ENCODE measurements at regions not wholly inside any gene's neighbourhood (a gene's known extent, or its start where the extent isn't known, plus 50 kb on each side); places are given as distances from the start of the nearest gene placed in this dataset.

GRCh38 chr19:28414748-28415147 is 798.2 kb downstream of the UQCRFS1 start:
- Histone ChIP-seq H3K4me2 (ENCODE audit: control insufficient read depth, insufficient read depth) (no peak overlapping the region), H3K27ac (ENCODE audit: control insufficient read depth, insufficient read depth) (no peak overlapping the region), H3K36me3 (ENCODE audit: control insufficient read depth in 2 of 2, insufficient read depth in 2 of 2, low read length in 1 of 2) (no peaks in the 10 kb centered on the region), H2AFZ (ENCODE audit: control insufficient read depth, low read depth, low read length) (no peak overlapping the region), H3K9me3 (replicated peaks; ENCODE audit: control insufficient read depth, insufficient read depth, low read length) (no peaks in the 10 kb centered on the region; the same call in 2 of the 3 replicates), H3K27me3 (replicated peaks in 1 of 2; ENCODE audit: control insufficient read depth in 2 of 2, insufficient read depth in 2 of 2, low read length in 1 of 2) (no peaks in the 10 kb centered on the region), H3K9ac (ENCODE audit: control insufficient read depth, insufficient read depth, low read length) (no peak overlapping the region), H4K20me1 (ENCODE audit: control insufficient read depth, insufficient read depth) (no peaks in the 10 kb centered on the region), H3K79me2 (ENCODE audit: control insufficient read depth, insufficient read depth, low read length) (no peaks in the 10 kb centered on the region), H3K4me3 (no peak overlapping the region), H3K4me1 (ENCODE audit: control insufficient read depth, insufficient read depth, low read length) (no peaks in the 10 kb centered on the region)
- TF ChIP-seq USF2 (IDR thresholded peaks at IDR 0.05; ENCODE audit: borderline replicate concordance, low read depth, low read length) (no peak), WRNIP1 (IDR thresholded peaks at IDR 0.05; ENCODE audit: borderline replicate concordance, low read depth, low read length) (no peak), MYB (IDR thresholded peaks at IDR 0.05; ENCODE audit: borderline replicate concordance, low read depth, low read length) (no peak), RELA (IDR thresholded peaks at IDR 0.05; ENCODE audit: borderline replicate concordance, partially characterized antibody) (no peak), HSF1 (IDR thresholded peaks at IDR 0.05; ENCODE audit: low read depth, low read length) (no peak), BHLHE40 (IDR thresholded peaks at IDR 0.05; ENCODE audit: borderline replicate concordance in 1 of 2, low read depth in 2 of 2, low read length in 1 of 2) (no peak), REST (IDR thresholded peaks at IDR 0.05; ENCODE audit: low read depth, low read length) (no peak), IRF4 (IDR thresholded peaks at IDR 0.05; ENCODE audit: low read depth, low read length) (no peak), E2F4 (IDR thresholded peaks at IDR 0.05; ENCODE audit: low read depth, low read length) (no peak), ZBTB33 (IDR thresholded peaks at IDR 0.05) (no peak), JUNB (IDR thresholded peaks at IDR 0.05) (no peak), SIX5 (IDR thresholded peaks at IDR 0.05; ENCODE audit: low read depth, low read length, severe bottlenecking) (no peak), CREM (IDR thresholded peaks at IDR 0.05; ENCODE audit: low read depth) (no peak), EED (IDR thresholded peaks at IDR 0.05; ENCODE audit: low read depth) (no peak), NFIC (IDR thresholded peaks at IDR 0.05; ENCODE audit: low read depth, low read length) (no peak)
- intact Hi-C loops (cut with micrococcal nuclease; ENCODE audit: unreplicated experiment) (no loop called here), in situ Hi-C loops (cut with MboI) (no loop called here)
- 0% methylated on average over 3 of the region's 3 CpGs for WGBS (ENCODE audit: insufficient coverage, insufficient replicate concordance, low lambda C conversion rate, missing lambda C conversion rate)
- DNase-seq (ENCODE audit: low read depth, low spot score) (no peak), ATAC-seq (no peak), FAIRE-seq (no peak)
- ChIA-PET POLR2A (no interaction called here), CTCF (no interaction called here), SMC1A (ENCODE audit: uncharacterized antibody, unreplicated experiment) (no interaction called here), RAD21 (ENCODE audit: unreplicated experiment) (no interaction called here)
- BruUV-seq (replicated peaks): no TSS peak
